Heart right ventricle (tissue), 16 donors: ENCODE measurements at regions not wholly inside any gene's neighbourhood (a gene's known extent, or its start where the extent isn't known, plus 50 kb on each side); places are given as distances from the start of the nearest gene placed in this dataset.
A peak's percentile ranks its signal among the peaks of the same experiment; 100 is the strongest.

ENCODE experiments used
- ATAC-seq, 8 donors: fragments of 200-7000 bp; cut with Tn5 transposase; one replicate each; pipeline ENCODE4 v1.9.1; 2020; ENCODE audit warnings: mild to moderate bottlenecking in 8 of 8, moderate library complexity in 8 of 8, moderate number of reproducible peaks in 1 of 8
- DNase-seq, 2 donors: peaks; one replicate each; pipeline ENCODE4 v3.0.0-alpha.2; 2020
- H3K27ac ChIP-seq, 10 donors: fragments of 200-600 bp; sonication (generic) in 2 of 10; one replicate each; pipeline versions ENCODE4 v1.5.0 to v1.8.0; 2020 to 2022; ENCODE audit warnings: mild to moderate bottlenecking in 3 of 10
- H3K27me3 ChIP-seq, 7 donors: fragments of 200-600 bp; one replicate each; pipeline ENCODE4 v1.8.0; 2021 to 2022; ENCODE audit warnings: mild to moderate bottlenecking in 2 of 7
- H3K36me3 ChIP-seq, 9 donors: fragments of 200-600 bp; sonication (generic) in 1 of 9; one replicate each; pipeline versions ENCODE4 v1.5.0 to v1.8.0; 2020 to 2022; ENCODE audit warnings: mild to moderate bottlenecking in 2 of 9
- H3K4me1 ChIP-seq, 9 donors: fragments of 200-600 bp; sonication (generic) in 1 of 9; one replicate each; pipeline versions ENCODE4 v1.5.0 to v1.8.0; 2020 to 2022; ENCODE audit warnings: mild to moderate bottlenecking in 4 of 9
- H3K4me3 ChIP-seq, 10 donors: fragments of 200-600 bp; sonication (generic) in 2 of 10; one replicate each; pipeline versions ENCODE4 v1.5.0 to v1.8.0; 2020 to 2022; ENCODE audit warnings: mild to moderate bottlenecking in 7 of 10, moderate library complexity in 2 of 10
- H3K9me3 ChIP-seq, 11 donors: fragments of 200-600 bp in 10 of 11; sonication (generic) in 2 of 11; one replicate each; pipeline versions ENCODE4 v1.5.0 to v1.8.0; 2013 to 2022; ENCODE audit warnings: mild to moderate bottlenecking in 2 of 11, control low read depth in 1 of 11, moderate library complexity in 1 of 11
- WGBS, 2 donors: extraction: QIAGEN DNeasy Blood & Tissue Kit; methylation state at CpG; one replicate each; pipeline ENCODE4 v1.1.7; 2013; ENCODE audit warnings: inconsistent platforms in 1 of 2; 5-methylcytosine and 5-hydroxymethylcytosine counted together
- intact Hi-C, 10 donors: fragments of 100-400 bp; cut with DNase I; formaldehyde crosslinking; loops; one replicate each; pipeline versions ENCODE4 v1.11.1 to v1.14.2; 2022
- TF ChIP-seq, protein P1 (sequence below), 9 donors: fragments of 200-600 bp; sonication (generic) in 2 of 9; IDR thresholded peaks; one replicate each; pipeline versions ENCODE4 v1.5.0 to v1.8.0; 2021 to 2022; ENCODE audit warnings: antibody characterized with exemption in 9 of 9, mild to moderate bottlenecking in 5 of 9, moderate library complexity in 1 of 9
- donor health status: Arrhythmogenic right ventricular cardiomyopathy.
- donor health status: ischemic (EF 13 %, LVEDD 7.1; RV severe dilation, severe dysfunction).
- donor health status: healthy with polysubstance abuse.
- donor health status: DM: no; HTN: yes; CAD: no.
- donor health status: DM: no; HTN: no; CAD: no.
- donor health status: ischemic (EF 25% LVEDD 6.9; RV normal size, moderate dysfunction).
- donor health status: ischemic (EF 25% LVEDD 5.7; RV mildly dilated, moderate dysfunction).
- donor health status: healthy.
- donor health status: DM: yes; HTN: yes; CAD: no.
- donor health status: Ischemic cardiomyopathy.
- donor health status: ischemic (EF 35%, LVEDD 5.7; RV mildly dilated, moderate dysfunction).
- donor health status: nonischemic (EF 11% LVEDD 7.7; RV severe dilation, severe dysfunction).
- donor health status: DM: yes; HTN: yes; CAD: no.
- donor health status: PGD.
- donor health status: ischemic (EF 29% LVEDD 5.4; RV normal size, mild dysfunction).
- donor health status: nonischemic (EF 23%, LVEDD 6.1; RV moderate dilation, normal function).

- H3K4me1 ChIP-seq = no peaks in the 10 kb centered on the region
- H3K9me3 ChIP-seq = no peaks in the 10 kb centered on the region
- H3K4me3 ChIP-seq = no peak overlapping the region
- H3K27me3 ChIP-seq = peaks cover 0 to 47% (median 14%) of the 10 kb centered on the region in 7 donors
- WGBS, 2 donors = 84% methylated on average over 4 of the region's 4 CpGs
- H3K27ac ChIP-seq = no peak overlapping the region
- DNase-seq (no peak), ATAC-seq (no peak)
- TF ChIP-seq, protein P1, sequence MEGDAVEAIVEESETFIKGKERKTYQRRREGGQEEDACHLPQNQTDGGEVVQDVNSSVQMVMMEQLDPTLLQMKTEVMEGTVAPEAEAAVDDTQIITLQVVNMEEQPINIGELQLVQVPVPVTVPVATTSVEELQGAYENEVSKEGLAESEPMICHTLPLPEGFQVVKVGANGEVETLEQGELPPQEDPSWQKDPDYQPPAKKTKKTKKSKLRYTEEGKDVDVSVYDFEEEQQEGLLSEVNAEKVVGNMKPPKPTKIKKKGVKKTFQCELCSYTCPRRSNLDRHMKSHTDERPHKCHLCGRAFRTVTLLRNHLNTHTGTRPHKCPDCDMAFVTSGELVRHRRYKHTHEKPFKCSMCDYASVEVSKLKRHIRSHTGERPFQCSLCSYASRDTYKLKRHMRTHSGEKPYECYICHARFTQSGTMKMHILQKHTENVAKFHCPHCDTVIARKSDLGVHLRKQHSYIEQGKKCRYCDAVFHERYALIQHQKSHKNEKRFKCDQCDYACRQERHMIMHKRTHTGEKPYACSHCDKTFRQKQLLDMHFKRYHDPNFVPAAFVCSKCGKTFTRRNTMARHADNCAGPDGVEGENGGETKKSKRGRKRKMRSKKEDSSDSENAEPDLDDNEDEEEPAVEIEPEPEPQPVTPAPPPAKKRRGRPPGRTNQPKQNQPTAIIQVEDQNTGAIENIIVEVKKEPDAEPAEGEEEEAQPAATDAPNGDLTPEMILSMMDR (IDR thresholded peaks at IDR 0.05) = no peak
- no peaks in the 10 kb centered on the region for H3K36me3 ChIP-seq
- intact Hi-C loops = no loop called here
Observed at GRCh38 chr2:239821694-239822075, 203.5 kb downstream of the NDUFA10 start.

DNA sequence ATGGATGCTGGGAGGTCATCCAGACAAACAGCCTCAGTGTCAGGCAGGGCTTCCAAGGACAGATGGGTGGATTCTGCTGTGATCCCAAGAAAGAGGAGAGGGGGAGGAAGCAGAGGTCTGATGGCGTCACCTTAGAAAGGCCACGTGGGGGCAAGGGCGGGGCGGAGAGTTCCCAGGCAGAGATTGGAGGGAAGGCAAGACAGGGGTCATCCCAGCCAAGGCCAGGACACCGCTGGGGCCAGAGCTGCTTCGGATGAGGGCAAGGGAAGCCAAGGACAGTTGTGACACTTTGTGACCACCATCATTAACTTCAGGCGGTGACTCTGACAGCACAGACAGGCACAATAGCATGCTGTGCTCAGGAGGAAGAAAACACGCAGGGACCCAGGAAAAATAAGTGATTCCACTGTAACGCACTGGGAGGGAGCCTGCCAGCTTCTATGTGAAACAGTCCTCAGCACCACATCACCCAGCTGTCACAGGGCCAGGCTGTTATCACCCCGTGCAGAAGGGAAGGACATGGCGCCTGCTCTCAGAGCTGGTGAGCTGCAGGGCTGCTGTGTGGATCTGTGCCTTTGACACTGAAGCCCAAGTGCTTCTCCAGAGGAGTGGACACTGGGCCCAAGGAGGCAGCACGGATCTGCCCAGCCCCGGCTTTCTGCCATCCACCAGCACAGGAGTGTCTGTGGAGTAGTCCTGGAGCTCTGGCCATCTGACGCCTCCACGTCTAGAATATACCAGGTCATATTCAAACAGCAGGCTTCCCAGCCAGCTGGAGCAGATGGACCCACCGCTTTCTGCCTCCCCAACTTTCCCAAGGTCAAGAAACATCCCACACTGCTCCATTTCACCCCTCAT, 204.1 kb downstream of the NDUFA10 start:
- DNase-seq (peak in 1 of 2 donors; percentile 43), ATAC-seq (peak in 7 of 8 donors; percentile 35 to 85 (median 74))
- Histone ChIP-seq H3K27me3 (peaks cover 0 to 50% (median 13%) of the 10 kb centered on the region in 7 donors), H3K9me3 (no peaks in the 10 kb centered on the region), H3K27ac (no peak overlapping the region), H3K4me1 (no peaks in the 10 kb centered on the region), H3K4me3 (no peak overlapping the region), H3K36me3 (no peaks in the 10 kb centered on the region)
- intact Hi-C loops = no loop called here
- WGBS, 2 donors = 58 to 60% methylated on average over 16 of the region's 16 CpGs
- TF ChIP-seq, protein P1 (IDR thresholded peaks at IDR 0.05) = no peak

GRCh38 chr2:239819974-239820555, 205.1 kb downstream of the NDUFA10 start:
- no peaks in the 10 kb centered on the region for H3K36me3 ChIP-seq
- H3K27me3 ChIP-seq = peaks cover 0 to 49% (median 11%) of the 10 kb centered on the region in 7 donors
- no peaks in the 10 kb centered on the region for H3K9me3 ChIP-seq
- H3K4me3 ChIP-seq = no peak overlapping the region
- DNase-seq (no peak), ATAC-seq (peak in 1 of 8 donors; percentile 29)
- peaks cover 0 to 1% (median 0%) of the 10 kb centered on the region in 9 donors for H3K4me1 ChIP-seq
- 62 to 63% methylated on average over 17 of the region's 17 CpGs for WGBS, 2 donors
- H3K27ac ChIP-seq = no peak overlapping the region
- TF ChIP-seq, protein P1 (IDR thresholded peaks at IDR 0.05) = no peak
- intact Hi-C loops = no loop called here

DNA sequence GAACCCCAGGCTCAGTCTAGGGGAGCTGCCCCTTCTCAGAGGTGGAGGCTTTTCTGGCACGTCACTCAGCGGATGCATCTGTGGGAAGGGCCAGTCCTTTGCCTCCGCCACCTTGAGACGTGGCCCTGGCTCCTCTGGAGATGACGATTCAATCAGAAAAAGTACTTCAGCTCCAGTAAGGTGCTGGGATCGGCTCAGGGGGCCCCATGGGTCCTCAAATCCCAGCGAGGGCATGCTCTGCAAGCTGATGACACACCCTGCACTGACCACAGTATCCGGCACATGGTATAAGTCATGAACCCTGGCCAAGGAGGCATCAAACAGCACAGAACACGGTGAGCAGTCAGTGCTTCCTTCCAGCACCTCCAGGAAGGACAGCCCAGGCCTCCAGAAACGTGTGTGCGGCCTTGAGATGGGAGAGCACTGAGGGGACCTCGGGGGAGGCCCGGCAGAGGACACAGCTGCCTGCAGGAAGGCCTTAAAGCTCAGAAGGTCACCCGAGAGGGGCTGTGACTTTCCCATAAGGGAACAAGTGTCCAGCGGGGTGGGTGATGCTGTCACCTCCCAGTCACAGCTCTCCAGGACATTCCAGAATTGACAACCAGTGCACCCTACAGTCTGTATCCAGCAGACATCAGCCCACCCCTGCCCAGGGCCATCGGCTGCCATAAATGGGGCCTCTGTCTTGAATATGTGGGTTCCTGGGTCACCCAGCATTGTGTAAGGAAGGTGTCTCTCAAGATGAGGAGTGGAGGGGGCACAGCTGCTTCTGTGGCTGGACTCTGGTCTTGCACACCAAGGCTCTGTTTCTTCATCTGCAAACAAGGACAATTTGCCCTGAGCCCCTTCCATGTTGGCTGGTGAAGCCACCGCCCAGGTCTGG, 205.8 kb downstream of the NDUFA10 start:
- TF ChIP-seq, protein P1 (IDR thresholded peaks at IDR 0.05) = no peak
- DNase-seq = no peak
- Histone ChIP-seq H3K27me3 (peaks cover 0 to 51% (median 12%) of the 10 kb centered on the region in 7 donors), H3K9me3 (no peaks in the 10 kb centered on the region), H3K27ac (no peak overlapping the region), H3K4me1 (peaks cover 0 to 5% (median 0%) of the 10 kb centered on the region in 9 donors), H3K36me3 (no peaks in the 10 kb centered on the region), H3K4me3 (no peak overlapping the region)
- WGBS, 2 donors = 78 to 80% methylated on average over 17 of the region's 17 CpGs
- ATAC-seq = no peak
- intact Hi-C loops = no loop called here
